Hypothalamus (tissue), 51 donors: ENCODE measurements at regions not wholly inside any gene's neighbourhood (a gene's known extent, or its start where the extent isn't known, plus 50 kb on each side); places are given as distances from the start of the nearest gene placed in this dataset.
A peak's percentile ranks its signal among the peaks of the same experiment; 100 is the strongest.

Source experiments
- DNase-seq, 51 donors: peaks; one replicate each; lab custom pipeline; 2025; lab: John Stamatoyannopoulos, UW

DNA sequence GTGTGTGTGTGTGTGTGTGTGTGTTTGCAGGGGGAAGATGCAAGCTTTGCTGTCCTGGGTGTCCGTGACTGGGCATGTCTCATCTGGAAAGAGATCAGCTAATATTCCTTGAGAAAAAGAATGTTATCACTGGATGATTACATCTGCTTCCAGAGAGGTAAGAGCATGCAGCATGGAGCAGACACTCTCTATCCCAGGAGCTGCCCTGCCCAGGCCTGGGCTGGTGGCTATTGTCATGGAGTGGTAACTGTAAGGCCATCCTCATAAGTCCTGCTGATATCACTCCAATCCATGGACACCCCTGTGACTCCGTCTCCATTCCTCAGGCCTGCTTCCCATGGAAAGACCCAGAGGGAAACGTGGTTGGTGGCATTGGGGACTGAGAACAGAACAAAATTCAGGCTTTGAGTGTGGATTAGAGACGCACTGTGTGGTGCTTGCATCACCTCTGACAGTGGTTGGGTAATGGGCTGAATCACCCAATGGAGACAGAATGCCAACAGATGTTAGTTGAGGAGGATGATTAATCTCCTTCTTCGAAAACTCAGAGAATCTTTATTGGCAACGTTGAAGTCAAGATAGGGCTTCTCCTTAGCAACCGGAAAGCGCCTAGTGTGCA is 52.0 kb upstream of the KCNIP1 start:
- DNase-seq, result no peak

DNA sequence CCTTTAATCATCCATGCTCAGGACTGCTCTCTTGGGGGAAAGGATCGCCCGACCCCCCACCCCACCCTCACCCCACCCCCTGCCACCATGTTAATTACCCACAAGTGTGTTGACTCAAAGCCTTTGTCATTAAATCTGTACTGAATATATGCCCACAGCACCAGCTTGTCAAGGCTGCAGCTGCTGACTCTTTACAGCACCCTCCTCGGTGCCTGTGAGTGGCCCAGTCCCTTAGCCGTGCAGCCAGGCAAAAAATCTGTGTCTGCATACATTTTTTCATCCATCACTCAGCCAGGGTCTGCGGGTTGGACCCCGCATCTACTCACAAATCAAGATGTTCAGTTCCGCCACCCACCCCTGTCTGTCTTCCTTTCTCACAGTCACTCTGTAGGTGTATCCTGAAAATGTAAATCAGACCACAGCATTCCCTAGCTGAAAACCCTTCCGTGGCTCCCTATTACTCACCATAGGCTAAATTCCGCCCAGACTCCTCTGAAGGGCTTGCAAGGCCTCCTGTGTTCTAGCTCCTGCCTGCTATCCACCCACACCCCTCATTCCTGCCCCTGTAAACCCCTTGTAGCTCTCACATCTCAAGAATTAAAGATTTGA is 53.7 kb upstream of the KCNIP1 start:
- DNase-seq, result no peak

DNA sequence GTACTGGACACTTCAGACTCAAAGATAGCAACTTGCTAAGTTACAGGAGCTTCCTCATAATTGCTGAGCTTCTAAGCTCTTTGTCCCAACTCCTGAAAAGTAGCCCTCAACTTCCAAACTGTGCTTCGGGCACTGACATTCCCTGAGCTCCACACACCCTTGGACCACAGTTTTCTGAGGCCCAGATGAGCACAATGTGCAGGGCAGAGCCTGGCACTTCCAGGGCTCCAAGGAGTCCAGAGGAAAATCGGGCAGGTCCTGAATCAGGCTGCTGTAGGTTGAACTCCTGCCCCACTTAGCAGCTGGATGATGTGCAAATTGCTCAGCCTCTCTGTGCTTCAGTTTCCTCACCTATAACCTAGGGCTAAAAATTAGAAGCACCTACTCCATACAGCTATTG is 54.6 kb upstream of the KCNIP1 start:
- no peak for DNase-seq

- no peak for DNase-seq
Measured at GRCh38 chr5:170448221-170448620, 55.6 kb upstream of the KCNIP1 start.

- no peak for DNase-seq
Measured at GRCh38 chr5:170446365-170446764, 57.2 kb upstream of the KCNMB1 start.

DNA sequence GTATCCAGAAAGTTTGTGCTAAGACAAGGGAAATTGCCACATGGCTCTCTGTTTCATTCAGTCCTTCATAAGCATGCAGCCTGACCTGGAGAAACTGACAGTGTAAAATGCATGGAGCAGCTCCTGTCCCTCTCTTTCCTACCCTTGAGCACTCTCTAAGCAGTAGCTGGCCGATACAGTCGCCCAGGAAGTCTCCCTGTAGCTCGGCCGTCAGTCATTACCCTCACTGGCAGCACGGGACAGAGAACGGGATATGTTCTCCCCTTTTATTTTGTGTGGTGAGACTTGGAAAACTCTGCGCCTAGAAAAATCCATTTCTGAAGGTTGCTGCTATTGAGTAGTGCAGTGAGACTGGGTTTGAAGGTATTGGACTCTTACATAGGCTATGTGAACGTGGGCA is 56.8 kb upstream of the KCNMB1 start:
- DNase-seq, result no peak

GRCh38 chr5:170444969-170445505 is 55.9 kb upstream of the KCNMB1 start:
- DNase-seq, result no peak

DNA sequence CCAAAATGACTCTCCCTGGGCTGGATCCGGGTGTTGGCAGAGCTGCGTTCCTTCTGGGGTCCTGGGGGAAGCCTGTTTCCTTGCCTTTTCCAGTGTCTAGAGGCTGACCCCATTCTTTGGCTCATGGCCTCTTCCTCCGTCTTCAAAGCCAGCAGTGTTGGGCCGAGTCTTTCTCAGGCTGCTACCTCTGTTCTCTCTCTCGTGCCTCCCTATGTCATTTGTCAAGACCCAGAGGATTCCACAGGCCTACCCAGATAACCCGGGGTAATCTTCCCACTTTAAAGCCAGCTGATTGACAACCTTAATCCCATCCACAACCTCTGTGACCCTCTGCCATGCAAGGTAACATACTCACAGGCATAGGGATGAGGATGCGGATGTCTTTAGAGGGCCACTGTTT is 55.0 kb upstream of the KCNMB1 start:
- DNase-seq, result no peak

GRCh38 chr5:170443624-170444023 is 54.5 kb upstream of the KCNMB1 start:
- no peak for DNase-seq

- DNase-seq, result no peak
Measured at GRCh38 chr5:170442921-170443320, 53.8 kb upstream of the KCNMB1 start.

DNA sequence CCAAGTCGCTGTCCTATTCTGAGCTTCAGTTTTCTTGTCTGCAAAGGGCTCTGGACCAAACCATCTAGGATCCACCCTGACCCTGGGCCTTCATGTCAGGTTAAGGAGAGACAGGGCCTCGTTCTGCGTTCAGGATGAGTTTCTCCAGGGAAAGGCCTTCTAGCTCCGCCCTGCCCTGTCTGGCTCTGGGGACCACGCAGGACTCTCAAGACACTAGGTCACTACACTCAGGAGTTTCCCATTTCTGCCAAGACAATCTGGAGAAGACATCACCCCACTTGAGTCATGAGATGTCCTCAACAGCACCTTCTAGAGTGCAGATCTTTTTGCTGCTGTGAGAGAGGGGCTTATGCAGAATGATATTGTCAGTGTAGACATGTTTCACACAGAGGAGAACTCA is 53.2 kb upstream of the KCNMB1 start:
- no peak for DNase-seq

DNA sequence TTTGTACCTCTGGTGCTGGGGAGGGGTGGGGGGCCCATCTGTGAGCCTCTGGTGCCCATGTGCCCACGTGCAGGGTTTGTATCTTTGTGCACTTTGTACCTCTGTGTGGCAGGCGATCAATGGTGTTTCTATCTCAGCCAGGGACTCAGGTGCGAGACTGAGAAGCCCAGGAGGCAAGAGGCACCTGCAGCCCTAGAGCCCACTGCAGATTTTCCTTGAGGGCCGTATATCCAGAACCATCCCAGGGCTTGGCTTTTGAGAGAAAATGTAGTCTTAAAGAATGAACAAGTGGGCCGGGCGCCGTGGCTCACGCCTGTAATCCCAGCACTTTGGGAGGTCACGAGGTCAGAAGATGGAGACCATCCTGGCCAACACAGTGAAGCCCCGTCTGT is 52.2 kb upstream of the KCNMB1 start:
- DNase-seq, result no peak

DNA sequence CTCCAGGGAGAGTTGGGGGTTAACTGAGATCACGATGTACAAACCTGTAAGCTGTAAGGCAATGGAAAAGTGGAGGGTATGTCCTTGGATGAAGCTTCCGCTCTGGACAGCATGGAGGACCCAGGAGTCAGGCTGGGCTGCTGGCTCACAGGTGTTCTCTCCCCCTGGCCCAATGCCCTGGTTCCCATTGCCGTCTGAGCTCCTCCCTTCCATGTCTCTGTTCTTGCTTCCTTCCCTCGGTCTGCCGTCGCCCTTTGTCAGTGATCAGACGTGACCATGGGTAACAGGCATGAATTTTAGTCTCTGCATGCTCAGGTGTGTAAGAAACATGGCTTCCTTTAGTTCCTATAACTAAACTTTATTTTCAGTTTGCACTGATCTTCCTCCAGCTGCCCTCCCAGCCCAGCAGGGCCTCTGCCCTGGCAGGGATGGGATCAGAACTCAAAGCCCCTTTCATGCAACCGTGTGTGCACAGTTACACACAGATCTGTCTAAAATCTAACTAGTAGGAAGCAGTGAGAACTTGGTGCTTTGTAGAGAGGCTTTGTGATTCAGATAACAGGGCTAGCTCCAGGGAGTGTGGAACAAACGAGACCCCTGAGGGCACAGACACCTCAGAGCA is 51.7 kb upstream of the KCNMB1 start:
- DNase-seq, result no peak

DNA sequence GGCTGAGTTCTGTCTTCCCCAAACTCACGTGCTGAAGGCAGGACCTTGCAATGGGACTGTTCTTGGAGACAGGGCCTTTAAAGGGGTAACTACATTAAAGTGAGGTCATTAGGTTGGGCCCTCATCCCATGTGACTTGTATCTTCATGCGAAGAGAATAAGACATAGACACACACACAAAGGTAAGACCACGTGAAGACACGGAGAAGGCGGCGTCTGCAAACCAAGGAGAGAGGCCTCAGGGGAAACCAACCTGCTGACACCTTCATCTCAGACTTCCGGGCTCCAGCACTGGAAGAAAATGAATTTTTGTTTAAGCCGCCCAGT is 50.7 kb upstream of the KCNMB1 start:
- no peak for DNase-seq

GRCh38 chr5:170439223-170439943 is 50.2 kb upstream of the KCNMB1 start:
- DNase-seq, result peak in 3 of 51 donors; percentile 10 to 23 (median 12)
